H1 (cell line): ENCODE measurements at regions not wholly inside any gene's neighbourhood (a gene's known extent, or its start where the extent isn't known, plus 50 kb on each side); places are given as distances from the start of the nearest gene placed in this dataset.

ENCODE experiments used
- EZH2 ChIP-seq: fragments of 200-600 bp; sonication (generic); IDR thresholded peaks from 2 replicates; pipeline ENCODE4 v1.7.1; 2012; ENCODE audit warnings: low read depth, mild to moderate bottlenecking, moderate library complexity, low read length, inconsistent platforms; ENCODE audit not compliant: severe bottlenecking
- NRF1 ChIP-seq: IDR thresholded peaks from 2 replicates; pipeline ENCODE4 v1.6.1; 2011; ENCODE audit warnings: mild to moderate bottlenecking, low read depth, low read length, improper control_type of control experiment
- POLR2AphosphoS5 ChIP-seq: IDR thresholded peaks from 2 replicates; pipeline ENCODE4 v1.6.1; 2011; ENCODE audit warnings: low read depth, low read length
- SP2 ChIP-seq: IDR thresholded peaks from 2 replicates; pipeline ENCODE4 v1.6.1; 2012; ENCODE audit warnings: mild to moderate bottlenecking, low read length, inconsistent platforms
- TF ChIP-seq, protein P1 (sequence below), 3 experiments: IDR thresholded peaks; 1 replicate in 2 of 3; 2 replicates in 1 of 3; pipeline versions ENCODE4 v1.5.1 to v1.6.1; 2011; ENCODE audit warnings: low read length in 3 of 3, mild to moderate bottlenecking in 3 of 3, inconsistent platforms in 2 of 3, low read depth in 1 of 3, moderate library complexity in 1 of 3; ENCODE audit not compliant: insufficient read depth in 1 of 3; ENCODE audit errors: control extremely low read depth in 1 of 3
- TF ChIP-seq, protein P2 (sequence below): IDR thresholded peaks from 2 replicates; pipeline ENCODE4 v1.6.1; 2012; ENCODE audit warnings: inconsistent platforms

DNA sequence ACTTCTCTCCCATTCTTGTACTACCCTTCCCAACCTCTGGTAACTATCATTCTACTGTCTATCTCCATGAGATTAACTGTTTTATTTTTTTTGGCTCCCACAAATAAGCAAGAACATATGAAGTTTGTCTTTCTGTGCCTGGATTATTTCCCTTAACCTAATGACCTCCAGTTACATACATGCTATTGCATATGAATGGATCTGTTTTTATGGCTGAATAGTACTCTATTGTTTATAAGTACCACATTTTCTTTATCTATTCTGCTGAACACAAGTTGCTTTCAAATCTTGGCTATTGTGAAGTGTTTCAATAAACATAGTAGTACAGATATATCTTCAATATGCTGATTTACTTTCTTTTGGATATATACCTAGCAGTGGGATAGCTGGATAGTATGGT is 376.6 kb upstream of the KCND2 start:
- no peak for TF ChIP-seq EZH2
- no peak for TF ChIP-seq POLR2AphosphoS5
- TF ChIP-seq, protein P1, sequence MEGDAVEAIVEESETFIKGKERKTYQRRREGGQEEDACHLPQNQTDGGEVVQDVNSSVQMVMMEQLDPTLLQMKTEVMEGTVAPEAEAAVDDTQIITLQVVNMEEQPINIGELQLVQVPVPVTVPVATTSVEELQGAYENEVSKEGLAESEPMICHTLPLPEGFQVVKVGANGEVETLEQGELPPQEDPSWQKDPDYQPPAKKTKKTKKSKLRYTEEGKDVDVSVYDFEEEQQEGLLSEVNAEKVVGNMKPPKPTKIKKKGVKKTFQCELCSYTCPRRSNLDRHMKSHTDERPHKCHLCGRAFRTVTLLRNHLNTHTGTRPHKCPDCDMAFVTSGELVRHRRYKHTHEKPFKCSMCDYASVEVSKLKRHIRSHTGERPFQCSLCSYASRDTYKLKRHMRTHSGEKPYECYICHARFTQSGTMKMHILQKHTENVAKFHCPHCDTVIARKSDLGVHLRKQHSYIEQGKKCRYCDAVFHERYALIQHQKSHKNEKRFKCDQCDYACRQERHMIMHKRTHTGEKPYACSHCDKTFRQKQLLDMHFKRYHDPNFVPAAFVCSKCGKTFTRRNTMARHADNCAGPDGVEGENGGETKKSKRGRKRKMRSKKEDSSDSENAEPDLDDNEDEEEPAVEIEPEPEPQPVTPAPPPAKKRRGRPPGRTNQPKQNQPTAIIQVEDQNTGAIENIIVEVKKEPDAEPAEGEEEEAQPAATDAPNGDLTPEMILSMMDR (IDR thresholded peaks at IDR 0.05; ENCODE audit: control extremely low read depth in 1 of 3, insufficient read depth in 1 of 3, low read depth in 1 of 3, low read length in 3 of 3), result no peak
- TF ChIP-seq NRF1, result no peak
- no peak for TF ChIP-seq SP2
- TF ChIP-seq, protein P2, sequence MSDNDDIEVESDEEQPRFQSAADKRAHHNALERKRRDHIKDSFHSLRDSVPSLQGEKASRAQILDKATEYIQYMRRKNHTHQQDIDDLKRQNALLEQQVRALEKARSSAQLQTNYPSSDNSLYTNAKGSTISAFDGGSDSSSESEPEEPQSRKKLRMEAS, result no peak
